ENCODE measurements at regions not wholly inside any gene's neighbourhood (a gene's known extent, or its start where the extent isn't known, plus 50 kb on each side); places are given as distances from the start of the nearest gene placed in this dataset.

DNA sequence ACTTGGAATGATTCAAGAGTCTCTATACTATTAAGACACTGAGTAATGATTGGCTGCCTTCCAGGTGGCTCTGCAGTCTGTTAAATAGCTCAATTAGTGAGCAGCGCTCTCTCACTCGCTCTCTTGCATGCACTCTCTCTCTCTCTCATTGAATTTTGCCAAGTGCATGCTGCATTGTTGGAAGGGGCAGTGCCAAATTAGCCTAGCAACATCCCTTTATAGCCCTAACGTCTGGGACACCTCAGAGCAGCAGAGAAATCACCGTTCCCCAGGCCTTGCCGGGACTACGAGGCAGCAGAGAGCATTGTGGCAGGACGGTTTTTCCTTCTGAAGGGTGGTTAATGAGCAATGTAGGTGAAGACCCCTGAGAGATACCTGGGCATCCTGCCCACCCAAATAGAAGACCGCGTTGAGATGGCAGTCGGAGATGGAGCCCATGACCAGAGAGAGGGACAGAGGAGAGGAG lies 447.6 kb upstream of the POU3F3 start:
- TF ChIP-seq, protein P1, sequence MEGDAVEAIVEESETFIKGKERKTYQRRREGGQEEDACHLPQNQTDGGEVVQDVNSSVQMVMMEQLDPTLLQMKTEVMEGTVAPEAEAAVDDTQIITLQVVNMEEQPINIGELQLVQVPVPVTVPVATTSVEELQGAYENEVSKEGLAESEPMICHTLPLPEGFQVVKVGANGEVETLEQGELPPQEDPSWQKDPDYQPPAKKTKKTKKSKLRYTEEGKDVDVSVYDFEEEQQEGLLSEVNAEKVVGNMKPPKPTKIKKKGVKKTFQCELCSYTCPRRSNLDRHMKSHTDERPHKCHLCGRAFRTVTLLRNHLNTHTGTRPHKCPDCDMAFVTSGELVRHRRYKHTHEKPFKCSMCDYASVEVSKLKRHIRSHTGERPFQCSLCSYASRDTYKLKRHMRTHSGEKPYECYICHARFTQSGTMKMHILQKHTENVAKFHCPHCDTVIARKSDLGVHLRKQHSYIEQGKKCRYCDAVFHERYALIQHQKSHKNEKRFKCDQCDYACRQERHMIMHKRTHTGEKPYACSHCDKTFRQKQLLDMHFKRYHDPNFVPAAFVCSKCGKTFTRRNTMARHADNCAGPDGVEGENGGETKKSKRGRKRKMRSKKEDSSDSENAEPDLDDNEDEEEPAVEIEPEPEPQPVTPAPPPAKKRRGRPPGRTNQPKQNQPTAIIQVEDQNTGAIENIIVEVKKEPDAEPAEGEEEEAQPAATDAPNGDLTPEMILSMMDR (IDR thresholded peaks at IDR 0.05) = no peak
- no peak for TF ChIP-seq POLR2A (IDR thresholded peaks at IDR 0.05)
